ENCODE measurements at regions not wholly inside any gene's neighbourhood (a gene's known extent, or its start where the extent isn't known, plus 50 kb on each side); places are given as distances from the start of the nearest gene placed in this dataset.

- no peak for TF ChIP-seq CTCF (IDR thresholded peaks at IDR 0.05; ENCODE audit: insufficient read depth, low read depth, low read length)
- no peak overlapping the region for H3K4me3 ChIP-seq (ENCODE audit: low read depth, low read length)
- CTCF ChIA-PET = interaction anchor here (0.6 to 2.0 kb wide), 3 partner anchors 9 to 338 kb away, joined by 3 to 13 read pairs (median 3); no protein-coding TSS in a partner anchor
- POLR2A ChIA-PET = no interaction called here
- no peak for DNase-seq (ENCODE audit: low read depth)
- no peaks in the 10 kb centered on the region for H3K27me3 ChIP-seq (ENCODE audit: control insufficient read depth, insufficient read depth, low read length)
- H3K36me3 ChIP-seq (ENCODE audit: control insufficient read depth, insufficient read depth, low read length) = no peaks in the 10 kb centered on the region
Observed at GRCh38 chr13:30123575-30123974, 183.8 kb downstream of the KATNAL1 start.

- Histone ChIP-seq H3K27me3 (ENCODE audit: control insufficient read depth, insufficient read depth, low read length) (no peaks in the 10 kb centered on the region), H3K36me3 (ENCODE audit: control insufficient read depth, insufficient read depth, low read length) (no peaks in the 10 kb centered on the region), H3K4me3 (ENCODE audit: low read depth, low read length) (no peak overlapping the region)
- CTCF ChIA-PET = interaction anchor here (1.1 to 2.9 kb wide), 4 partner anchors 9 to 198 kb away, joined by 3 to 20 read pairs (median 8); no protein-coding TSS in a partner anchor
- no peak for TF ChIP-seq CTCF (IDR thresholded peaks at IDR 0.05; ENCODE audit: insufficient read depth, low read depth, low read length)
- DNase-seq (ENCODE audit: low read depth) = no peak
- POLR2A ChIA-PET = no interaction called here
Observed at GRCh38 chr13:30121666-30122065, 185.7 kb downstream of the KATNAL1 start.

- ChIA-PET POLR2A (no interaction called here), CTCF (interaction anchor here (1.1 to 2.9 kb wide), 3 partner anchors 8 to 197 kb away, joined by 3 to 20 read pairs (median 3); no protein-coding TSS in a partner anchor)
- DNase-seq (ENCODE audit: low read depth) = no peak
- no peak for TF ChIP-seq CTCF (IDR thresholded peaks at IDR 0.05; ENCODE audit: insufficient read depth, low read depth, low read length)
- Histone ChIP-seq H3K4me3 (ENCODE audit: low read depth, low read length) (no peak overlapping the region), H3K36me3 (ENCODE audit: control insufficient read depth, insufficient read depth, low read length) (no peaks in the 10 kb centered on the region), H3K27me3 (ENCODE audit: control insufficient read depth, insufficient read depth, low read length) (no peaks in the 10 kb centered on the region)
Observed at GRCh38 chr13:30121244-30121643, 186.1 kb downstream of the KATNAL1 start.

GRCh38 chr13:30120133-30120822, 187.1 kb downstream of the KATNAL1 start:
- POLR2A ChIA-PET = no interaction called here
- no peak for DNase-seq (ENCODE audit: low read depth)
- no peak overlapping the region for H3K4me3 ChIP-seq (ENCODE audit: low read depth, low read length)
- H3K36me3 ChIP-seq (ENCODE audit: control insufficient read depth, insufficient read depth, low read length) = no peaks in the 10 kb centered on the region
- H3K27me3 ChIP-seq (ENCODE audit: control insufficient read depth, insufficient read depth, low read length) = no peaks in the 10 kb centered on the region
- TF ChIP-seq CTCF (IDR thresholded peaks at IDR 0.05; ENCODE audit: insufficient read depth, low read depth, low read length) = no peak
- CTCF ChIA-PET = interaction anchor here (1.2 to 2.9 kb wide), 2 partner anchors 12 to 274 kb away, joined by 3 to 20 read pairs; no protein-coding TSS in a partner anchor

GRCh38 chr13:30119476-30119875, 187.9 kb downstream of the KATNAL1 start:
- CTCF ChIA-PET = interaction anchor here (0.6 to 2.9 kb wide), 5 partner anchors 13 to 444 kb away, joined by 3 to 20 read pairs (median 3); no protein-coding TSS in a partner anchor
- POLR2A ChIA-PET = no interaction called here
- H3K4me3 ChIP-seq (ENCODE audit: low read depth, low read length) = no peak overlapping the region
- no peak for TF ChIP-seq CTCF (IDR thresholded peaks at IDR 0.05; ENCODE audit: insufficient read depth, low read depth, low read length)
- DNase-seq (ENCODE audit: low read depth) = peak; percentile 95
- no peaks in the 10 kb centered on the region for H3K36me3 ChIP-seq (ENCODE audit: control insufficient read depth, insufficient read depth, low read length)
- no peaks in the 10 kb centered on the region for H3K27me3 ChIP-seq (ENCODE audit: control insufficient read depth, insufficient read depth, low read length)

Measured in BJ (cell line).